ENCODE measurements at regions not wholly inside any gene's neighbourhood (a gene's known extent, or its start where the extent isn't known, plus 50 kb on each side); places are given as distances from the start of the nearest gene placed in this dataset.
"Not testable (repeated sequence)": the region's sequence is repeated elsewhere in the genome, so short reads cannot be mapped to it uniquely, and the experiment has no call there.

DNA sequence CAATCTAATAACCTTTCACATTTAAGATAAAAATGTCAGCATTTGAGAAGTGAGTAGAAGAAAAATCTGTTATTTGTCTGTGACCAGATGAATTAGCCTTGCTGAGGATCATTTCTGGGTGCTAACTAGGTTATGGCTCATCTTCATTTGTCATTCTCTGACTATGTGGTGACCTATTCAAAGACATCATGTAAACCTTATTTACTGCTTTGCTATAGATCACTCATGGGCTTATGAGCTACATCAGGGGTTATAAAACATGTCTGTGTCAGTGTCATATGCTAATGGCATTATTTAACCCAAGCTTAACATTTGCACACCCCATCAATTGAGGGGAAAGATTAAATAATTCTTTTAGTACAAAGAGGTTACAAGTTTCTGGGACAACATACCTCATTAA lies 555.5 kb upstream of the CYLC2 start:
- Histone ChIP-seq H3K36me3 (ENCODE audit: control insufficient read depth, insufficient read depth, low read length) (no peaks in the 10 kb centered on the region), H3K9ac (ENCODE audit: extremely low read depth, low read length, poor library complexity, severe bottlenecking) (no peak overlapping the region)
- no peak for TF ChIP-seq CTCF (conservative IDR thresholded peaks at IDR 0.05)

GRCh38 chr9:102436599-102436998 lies 558.5 kb upstream of the CYLC2 start:
- peaks cover 18% of the 10 kb centered on the region for H3K9me3 ChIP-seq (ENCODE audit: control insufficient read depth, low read length)

More for the DNA sequence above, 555.5 kb upstream of the CYLC2 start:
- Histone ChIP-seq H3K9me3 (ENCODE audit: control insufficient read depth, low read length) (peaks cover 21% of the 10 kb centered on the region), H3K4me3 (ENCODE audit: low read length) (no peak overlapping the region), H3K27ac (ENCODE audit: low read depth, low read length) (no peak overlapping the region), H3K4me1 (ENCODE audit: control insufficient read depth, insufficient read depth, low read length) (no peaks in the 10 kb centered on the region), H3K27me3 (ENCODE audit: control insufficient read depth, insufficient read depth, low read length, poor library complexity, severe bottlenecking) (no peaks in the 10 kb centered on the region)
- Mint-ChIP-seq H3K27me3 (ENCODE audit: insufficient read depth) (peaks cover 10% of the 10 kb centered on the region), H3K36me3 (ENCODE audit: low read depth) (no peaks in the 10 kb centered on the region), H3K4me1 (peaks cover 9% of the 10 kb centered on the region), H3K4me3 (no peak overlapping the region), H3K27ac (no peak overlapping the region), H3K9me3 (no peaks in the 10 kb centered on the region)
- no peak for DNase-seq

GRCh38 chr9:102435427-102435826 lies 559.7 kb upstream of the CYLC2 start:
- Histone ChIP-seq H3K27ac (ENCODE audit: low read depth, low read length) (no peak overlapping the region), H3K36me3 (ENCODE audit: control insufficient read depth, insufficient read depth, low read length) (no peaks in the 10 kb centered on the region), H3K4me3 (ENCODE audit: low read length) (no peak overlapping the region), H3K9me3 (ENCODE audit: control insufficient read depth, low read length) (peaks cover 14% of the 10 kb centered on the region), H3K9ac (ENCODE audit: extremely low read depth, low read length, poor library complexity, severe bottlenecking) (no peak overlapping the region), H3K4me1 (ENCODE audit: control insufficient read depth, insufficient read depth, low read length) (no peaks in the 10 kb centered on the region), H3K27me3 (ENCODE audit: control insufficient read depth, insufficient read depth, low read length, poor library complexity, severe bottlenecking) (no peaks in the 10 kb centered on the region)
- no peaks in the 10 kb centered on the region for H3K36me3 Mint-ChIP-seq (ENCODE audit: low read depth)
- WGBS, 2 experiments (ENCODE audit: insufficient coverage in 1 of 2, insufficient read length in 1 of 2), result 76 to 79% methylated on average over 3 of the region's 3 CpGs
- H3K9me3 Mint-ChIP-seq, result no peaks in the 10 kb centered on the region
- TF ChIP-seq CTCF (conservative IDR thresholded peaks at IDR 0.05), result no peak
- no peak overlapping the region for H3K4me3 Mint-ChIP-seq
- peaks cover 10% of the 10 kb centered on the region for H3K27me3 Mint-ChIP-seq (ENCODE audit: insufficient read depth)
- H3K4me1 Mint-ChIP-seq, result peaks cover 22% of the 10 kb centered on the region
- H3K27ac Mint-ChIP-seq, result no peak overlapping the region
- no peak for DNase-seq

More at GRCh38 chr9:102436599-102436998, 558.5 kb upstream of the CYLC2 start:
- not testable (repeated sequence) for H3K9me3 Mint-ChIP-seq; H3K27me3 Mint-ChIP-seq (ENCODE audit: insufficient read depth); H3K9ac ChIP-seq (ENCODE audit: extremely low read depth, low read length, poor library complexity, severe bottlenecking); H3K4me3 ChIP-seq (ENCODE audit: low read length); H3K4me1 ChIP-seq (ENCODE audit: control insufficient read depth, insufficient read depth, low read length); DNase-seq; H3K36me3 ChIP-seq (ENCODE audit: control insufficient read depth, insufficient read depth, low read length); H3K27ac Mint-ChIP-seq; H3K27me3 ChIP-seq (ENCODE audit: control insufficient read depth, insufficient read depth, low read length, poor library complexity, severe bottlenecking); H3K36me3 Mint-ChIP-seq (ENCODE audit: low read depth); H3K4me3 Mint-ChIP-seq; H3K27ac ChIP-seq (ENCODE audit: low read depth, low read length)
- H3K4me1 Mint-ChIP-seq, result peaks cover 21% of the 10 kb centered on the region
- WGBS, 2 experiments (ENCODE audit: insufficient coverage in 1 of 2, insufficient read length in 1 of 2), result 86 to 90% methylated on average over 6 to 13 of the region's 13 CpGs

DNA sequence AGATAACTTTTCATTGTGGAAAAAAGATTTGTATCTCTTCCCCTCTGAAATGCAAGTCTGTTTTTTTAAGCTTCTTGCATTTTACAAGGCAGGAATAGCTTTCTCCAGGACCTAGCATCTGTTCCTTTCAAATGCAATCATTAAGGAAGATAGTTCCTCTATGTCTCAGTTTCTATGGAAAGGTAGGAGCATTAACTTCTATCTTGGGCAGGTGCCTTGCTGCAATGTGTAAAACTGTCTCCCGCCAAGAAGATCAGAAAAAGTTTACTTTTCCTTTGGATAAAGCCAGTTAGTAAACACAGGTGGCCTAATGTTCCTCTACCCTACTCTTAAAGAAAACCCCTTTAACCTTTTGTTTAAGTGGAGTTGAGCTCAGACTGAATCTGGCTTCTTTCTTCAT lies 560.6 kb upstream of the CYLC2 start:
- no peak for DNase-seq
- no peak overlapping the region for H3K4me3 ChIP-seq (ENCODE audit: low read length)
- H3K9ac ChIP-seq (ENCODE audit: extremely low read depth, low read length, poor library complexity, severe bottlenecking), result no peak overlapping the region
- H3K36me3 ChIP-seq (ENCODE audit: control insufficient read depth, insufficient read depth, low read length), result no peaks in the 10 kb centered on the region
- H3K4me1 ChIP-seq (ENCODE audit: control insufficient read depth, insufficient read depth, low read length), result no peaks in the 10 kb centered on the region
- H3K27ac Mint-ChIP-seq, result no peak overlapping the region
- no peak overlapping the region for H3K27ac ChIP-seq (ENCODE audit: low read depth, low read length)
- peaks cover 20% of the 10 kb centered on the region for H3K9me3 ChIP-seq (ENCODE audit: control insufficient read depth, low read length)
- H3K4me3 Mint-ChIP-seq, result no peak overlapping the region
- no peaks in the 10 kb centered on the region for H3K36me3 Mint-ChIP-seq (ENCODE audit: low read depth)
- WGBS, 2 experiments (ENCODE audit: insufficient coverage in 1 of 2, insufficient read length in 1 of 2), result 61 to 83% methylated on average over 1 of the region's 1 CpG
- H3K27me3 Mint-ChIP-seq (ENCODE audit: insufficient read depth), result peaks cover 10% of the 10 kb centered on the region
- H3K4me1 Mint-ChIP-seq, result peaks cover 22% of the 10 kb centered on the region
- H3K27me3 ChIP-seq (ENCODE audit: control insufficient read depth, insufficient read depth, low read length, poor library complexity, severe bottlenecking), result no peaks in the 10 kb centered on the region
- no peak for TF ChIP-seq CTCF (conservative IDR thresholded peaks at IDR 0.05)
- H3K9me3 Mint-ChIP-seq, result no peaks in the 10 kb centered on the region
